DMS153 treated with DMSO at 0.1 percent for 48 hours (cell line): ENCODE measurements at regions not wholly inside any gene's neighbourhood (a gene's known extent, or its start where the extent isn't known, plus 50 kb on each side); places are given as distances from the start of the nearest gene placed in this dataset.
A peak's percentile ranks its signal among the peaks of the same experiment; 100 is the strongest.
"Not testable (repeated sequence)": the region's sequence is repeated elsewhere in the genome, so short reads cannot be mapped to it uniquely, and the experiment has no call there.

ENCODE experiments used
- DNase-seq: peaks from one replicate; lab custom pipeline; 2025; ENCODE audit not compliant: unreplicated experiment; lab: John Stamatoyannopoulos, UW

DNA sequence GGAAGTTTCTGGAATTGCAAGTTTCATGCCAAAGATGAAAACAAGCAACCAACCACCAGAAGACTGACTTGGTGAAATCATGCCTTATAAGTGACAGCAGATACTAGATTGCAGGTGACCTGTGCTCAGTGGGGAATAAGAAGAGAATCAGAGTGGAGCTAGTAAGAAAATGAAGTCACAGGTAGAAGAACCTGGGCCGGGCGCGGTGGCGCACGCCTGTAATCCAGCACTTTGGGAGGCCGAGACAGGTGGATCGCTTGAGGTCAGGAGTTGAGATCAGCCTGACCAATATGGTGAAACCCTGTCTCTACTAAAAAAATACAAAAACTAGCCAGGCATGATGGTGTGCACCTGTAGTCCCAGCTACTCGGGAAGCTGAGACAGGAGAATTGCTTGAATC is 251.7 kb upstream of the PODXL start:
- not testable (repeated sequence) for DNase-seq

DNA sequence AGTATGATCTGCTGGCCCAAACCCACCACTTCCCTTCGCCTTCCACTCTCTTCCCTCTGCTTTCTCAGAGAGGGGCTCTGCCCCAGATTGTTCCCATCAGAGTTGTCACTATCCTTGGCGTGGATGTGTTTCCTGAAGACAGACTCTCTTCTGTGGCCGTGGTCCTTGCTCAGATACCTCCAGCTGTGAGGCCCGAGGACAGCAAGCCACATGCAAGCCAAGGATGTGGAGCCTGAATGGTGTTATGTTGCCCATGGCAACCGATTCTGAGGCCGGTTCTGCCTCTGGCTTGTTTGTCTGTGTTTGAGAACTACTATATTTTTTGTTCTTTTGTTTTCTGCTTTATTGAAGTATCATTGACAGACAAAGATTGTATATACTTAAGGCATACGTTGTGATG is 247.4 kb upstream of the PODXL start:
- no peak for DNase-seq

DNA sequence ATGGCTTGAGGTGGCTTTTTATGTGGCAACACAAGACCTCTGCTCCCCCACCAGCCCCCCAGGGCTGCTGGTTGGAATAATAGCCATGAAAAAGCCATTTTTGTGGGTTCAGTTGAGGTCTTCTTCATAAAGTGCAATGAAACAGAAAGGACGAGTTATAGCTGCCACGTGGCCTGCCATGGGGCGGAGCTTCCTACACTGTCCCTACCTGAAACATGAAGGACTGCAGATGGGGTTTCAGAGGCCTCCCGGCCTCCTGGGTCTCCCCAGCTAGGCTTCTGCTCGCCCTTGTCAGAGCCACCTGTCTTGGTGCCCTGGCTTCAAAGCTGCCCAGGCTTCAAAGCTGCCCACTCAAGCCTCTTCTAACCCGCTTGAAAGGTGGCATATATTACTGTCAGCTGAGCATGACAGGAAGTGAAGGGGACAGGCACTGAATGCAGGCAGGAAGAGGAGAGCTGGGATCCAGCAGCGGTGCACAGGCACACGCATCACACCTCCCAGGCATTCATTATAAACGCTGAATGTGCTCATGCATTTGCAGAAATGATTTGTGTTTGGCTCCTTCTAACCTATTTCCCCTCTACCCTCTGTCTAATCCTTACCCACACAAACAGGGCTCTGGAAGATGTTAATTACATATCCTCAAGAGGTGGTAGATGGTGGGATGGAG is 245.9 kb upstream of the PODXL start:
- no peak for DNase-seq

DNA sequence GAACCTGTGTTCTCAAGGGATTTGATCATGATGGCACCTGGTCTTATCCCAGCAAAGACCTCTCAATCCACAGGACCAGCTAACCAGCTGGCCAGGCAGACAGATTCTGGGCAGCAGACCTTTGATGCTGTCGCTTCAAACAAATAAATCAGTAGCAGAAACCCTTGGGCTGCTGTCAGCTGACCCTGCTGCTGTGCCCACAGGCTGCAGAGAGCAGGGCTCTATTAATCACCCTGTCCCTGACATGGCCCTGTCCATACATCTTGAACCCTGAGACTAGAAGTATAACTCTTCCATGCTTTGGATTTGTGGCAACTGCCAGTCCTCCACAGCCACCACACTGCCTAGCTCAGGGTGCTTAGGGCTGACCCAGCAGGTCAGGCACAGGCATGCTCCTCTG is 244.1 kb upstream of the PODXL start:
- no peak for DNase-seq

DNA sequence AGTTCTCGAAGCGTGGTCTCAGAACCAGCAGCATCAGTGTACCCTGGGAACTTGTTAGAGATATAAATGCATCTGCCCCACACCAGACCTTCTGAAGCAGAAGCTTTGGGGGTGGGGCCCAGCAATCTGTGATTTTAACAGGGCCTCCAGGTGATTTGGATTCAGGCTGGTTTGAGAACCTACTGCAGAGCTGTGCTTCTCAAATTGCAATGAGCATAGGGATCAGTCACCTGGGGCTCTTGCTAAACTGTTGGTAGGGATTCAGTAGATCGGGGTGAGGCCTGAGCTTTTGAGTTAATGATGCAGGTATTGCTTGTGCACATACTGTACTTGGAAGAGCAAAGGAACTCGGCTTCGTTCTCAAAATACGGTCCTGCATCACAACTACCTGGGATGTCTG is 243.6 kb upstream of the PODXL start:
- no peak for DNase-seq

DNA sequence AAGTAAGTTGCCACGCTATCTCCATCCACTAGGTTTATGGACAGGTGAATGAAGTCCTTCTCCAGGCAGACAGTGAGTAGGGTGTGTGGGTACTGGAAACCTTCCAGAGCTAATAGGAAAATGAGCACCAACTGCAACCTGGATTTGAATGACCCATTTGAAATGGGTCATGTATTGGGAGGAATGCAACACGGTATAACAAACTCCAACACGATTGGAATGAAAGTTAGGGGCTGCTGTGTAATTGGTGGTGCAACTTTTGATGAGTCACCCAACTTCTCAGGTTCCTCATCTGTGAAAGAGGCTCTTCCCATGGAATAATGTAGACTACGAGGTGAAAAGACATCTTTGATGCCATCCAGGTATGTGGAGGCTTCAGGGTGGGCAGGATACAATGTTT is 241.4 kb upstream of the PODXL start:
- DNase-seq, result no peak

DNA sequence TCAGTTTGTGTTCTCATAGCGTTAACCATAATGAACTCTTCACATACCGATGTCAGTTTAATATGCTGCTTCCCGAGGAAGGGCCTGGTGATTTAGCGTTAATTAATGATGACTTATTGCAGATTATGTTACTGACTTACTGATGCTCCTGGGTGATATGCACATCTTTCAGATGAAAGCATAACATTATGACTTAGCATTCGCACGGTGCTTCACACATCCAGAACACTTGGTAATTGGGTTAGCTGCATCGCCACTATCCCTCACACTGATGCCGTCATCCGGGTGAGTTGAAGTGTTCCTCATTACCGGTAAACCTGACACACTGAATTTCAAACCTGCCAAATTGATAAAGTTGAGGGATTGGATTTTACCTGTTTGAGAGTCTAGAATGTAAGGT is 239.0 kb upstream of the PODXL start:
- DNase-seq, result no peak

DNA sequence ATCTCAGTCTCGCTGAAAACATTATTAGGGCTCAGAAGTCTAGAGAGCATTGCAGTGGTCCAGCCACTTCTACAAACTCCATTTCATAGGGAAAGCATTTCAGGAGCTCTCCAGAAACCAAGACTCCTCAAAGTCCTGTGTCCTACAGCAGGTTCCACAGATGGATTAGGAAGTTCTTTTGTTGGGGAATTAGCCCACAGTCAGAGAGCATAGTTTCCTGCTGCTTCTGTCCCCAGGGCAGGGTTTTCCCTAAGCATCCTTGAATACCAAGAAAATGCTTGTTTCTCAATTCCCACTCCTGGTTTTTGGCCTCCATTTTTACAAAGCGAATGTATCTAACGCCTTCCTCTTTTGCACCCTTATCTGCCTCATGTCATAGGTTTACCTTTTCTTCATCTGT is 235.9 kb upstream of the PODXL start:
- no peak for DNase-seq

DNA sequence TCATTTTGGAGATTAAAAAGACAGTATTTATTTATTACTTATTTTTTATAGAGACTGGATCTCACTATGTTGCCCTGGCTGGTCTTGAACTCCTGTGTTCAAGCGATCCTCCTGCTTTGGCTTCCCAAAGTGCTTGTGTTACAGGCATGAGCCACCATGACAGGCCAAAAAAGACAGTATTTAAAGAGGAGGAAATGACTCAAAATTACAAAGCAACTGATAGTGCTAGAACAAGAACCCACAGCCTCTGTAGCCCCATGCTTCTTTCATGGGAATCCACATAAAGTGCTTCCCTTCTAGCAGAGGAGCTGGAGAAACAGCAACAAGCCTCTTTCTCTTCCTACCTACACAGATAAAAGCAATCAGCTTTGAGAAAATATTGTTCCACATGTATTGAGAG is 230.7 kb upstream of the PODXL start:
- no peak for DNase-seq

DNA sequence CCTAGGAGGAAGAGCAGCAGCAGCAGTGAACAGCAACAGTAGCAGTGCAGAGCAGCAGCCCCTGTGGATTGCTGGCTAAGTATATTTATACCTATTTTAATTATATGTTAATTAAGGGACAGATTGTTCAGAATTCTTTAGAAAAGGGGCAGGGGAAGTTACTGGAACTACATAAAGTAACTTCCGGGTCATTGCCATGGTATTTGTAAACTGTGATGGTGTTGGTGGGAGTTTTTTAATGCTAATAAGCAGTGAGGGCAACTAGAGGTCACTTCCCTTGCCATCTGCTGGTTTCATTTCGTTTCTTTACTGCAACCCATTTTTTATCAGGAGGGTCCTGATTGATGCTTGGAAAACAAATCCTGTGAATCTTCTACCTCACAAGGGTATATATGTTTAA is 229.8 kb upstream of the PODXL start:
- no peak for DNase-seq

DNA sequence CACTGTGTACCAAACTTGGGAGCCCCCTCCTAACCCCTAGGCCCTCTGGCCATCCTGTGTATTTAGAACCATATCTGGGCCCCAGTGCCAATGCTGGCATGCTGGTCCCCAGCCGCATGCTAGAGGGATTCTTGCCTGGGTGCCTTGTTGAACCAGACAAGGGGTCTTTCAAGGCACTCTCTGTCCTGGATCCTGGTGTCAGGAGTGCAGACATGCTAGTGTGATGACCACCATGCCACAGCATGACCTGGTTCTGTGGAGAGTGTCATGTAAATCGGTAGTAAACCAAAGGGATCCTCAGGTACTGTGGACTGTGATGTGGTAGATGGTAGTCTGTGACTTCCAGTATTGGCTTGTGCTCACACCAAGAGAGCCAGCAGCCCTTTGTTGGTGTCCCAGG is 222.2 kb upstream of the PODXL start:
- DNase-seq, result no peak

DNA sequence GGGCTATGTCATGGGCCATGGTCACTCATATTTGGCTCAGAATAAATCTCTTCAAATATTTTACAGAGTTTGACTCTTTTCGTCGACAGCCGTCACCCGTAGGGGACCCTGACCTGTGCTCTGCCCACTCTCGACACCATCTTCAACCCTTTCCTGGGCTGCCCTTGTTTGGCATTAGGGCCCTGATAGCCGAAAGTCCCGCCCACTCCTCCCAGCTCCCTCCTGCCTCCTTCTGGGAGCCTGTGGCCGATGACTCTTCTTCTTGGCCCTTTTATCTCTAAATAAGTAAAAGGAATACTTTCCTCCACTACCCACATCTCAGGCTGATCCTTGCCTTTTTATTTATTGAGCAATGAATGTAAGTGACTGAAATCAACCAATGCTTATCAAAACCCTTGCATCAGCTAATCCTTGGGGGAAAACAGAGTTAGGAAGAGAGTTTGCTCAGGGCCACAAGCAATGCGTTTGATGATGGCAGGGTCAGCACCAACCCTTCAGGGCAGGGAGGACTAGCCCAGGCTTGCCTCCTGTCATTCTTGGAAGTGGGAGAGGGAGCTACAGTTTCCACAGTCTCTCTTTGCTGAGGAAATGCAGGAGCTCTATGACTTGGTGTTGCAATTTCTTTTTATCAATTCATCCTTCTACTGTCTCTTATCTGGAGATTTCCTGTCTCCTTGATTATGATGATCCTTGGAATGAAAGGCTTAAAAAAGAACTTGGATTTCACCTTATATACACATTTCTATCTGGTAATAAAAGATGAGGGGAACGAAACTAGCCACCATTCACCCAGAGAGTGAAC is 218.2 kb upstream of the PODXL start:
- DNase-seq, result no peak

DNA sequence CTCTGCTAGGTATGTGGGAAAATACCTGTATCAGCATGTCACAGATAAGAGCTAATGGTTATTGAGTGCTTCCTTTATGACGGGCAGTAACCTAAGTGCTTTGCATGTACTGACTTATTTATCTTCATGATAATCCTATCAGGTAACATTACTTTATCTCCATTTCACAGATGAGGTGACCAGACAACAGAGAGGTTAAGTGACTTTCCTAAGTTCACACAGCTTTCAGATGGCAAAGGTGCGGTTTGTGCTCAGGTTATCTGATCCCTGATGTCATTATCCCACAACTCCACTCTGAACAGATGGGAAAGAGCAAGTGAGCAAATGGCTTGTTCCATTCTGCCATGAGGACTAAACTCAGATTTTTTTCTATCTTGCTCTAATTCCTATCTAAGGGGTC is 217.0 kb upstream of the PODXL start:
- no peak for DNase-seq

DNA sequence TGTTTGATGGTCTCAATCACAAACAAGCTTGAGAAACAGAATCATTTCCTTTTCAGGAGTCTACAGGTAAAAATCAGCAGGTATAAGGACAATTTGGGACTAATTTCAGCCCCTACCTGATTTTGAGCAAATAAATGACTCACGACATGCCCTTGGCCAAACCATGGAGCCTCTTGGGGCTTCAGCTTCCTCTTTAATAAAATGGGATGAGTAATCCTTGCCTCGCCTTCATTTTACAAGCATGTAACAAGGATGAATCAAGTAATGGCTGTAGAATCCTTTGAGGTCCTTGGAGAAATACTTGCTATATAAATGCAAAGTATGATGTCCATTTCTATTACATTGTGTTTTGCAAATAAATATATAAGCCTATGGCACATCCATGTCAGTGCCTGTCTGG is 212.8 kb upstream of the PODXL start:
- DNase-seq, result no peak

DNA sequence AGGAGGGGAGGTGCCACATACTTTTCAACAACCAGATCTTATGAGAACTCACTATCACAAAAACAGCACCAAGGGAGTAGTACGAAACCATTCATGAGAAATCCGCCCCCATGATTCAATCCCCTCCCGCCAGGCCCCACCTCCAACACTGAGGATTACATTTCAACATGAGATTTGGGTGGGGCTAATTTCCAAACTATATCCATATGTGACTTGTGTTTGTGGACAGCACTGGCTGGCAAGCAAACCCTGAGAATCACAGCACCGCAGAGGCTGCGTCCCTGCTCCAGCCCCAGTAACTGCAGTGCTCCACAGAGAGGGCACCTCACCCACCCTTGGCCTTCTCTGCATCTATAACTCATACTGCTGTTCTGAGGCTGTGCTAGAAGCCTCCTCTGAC is 211.2 kb upstream of the PODXL start:
- DNase-seq, result no peak

DNA sequence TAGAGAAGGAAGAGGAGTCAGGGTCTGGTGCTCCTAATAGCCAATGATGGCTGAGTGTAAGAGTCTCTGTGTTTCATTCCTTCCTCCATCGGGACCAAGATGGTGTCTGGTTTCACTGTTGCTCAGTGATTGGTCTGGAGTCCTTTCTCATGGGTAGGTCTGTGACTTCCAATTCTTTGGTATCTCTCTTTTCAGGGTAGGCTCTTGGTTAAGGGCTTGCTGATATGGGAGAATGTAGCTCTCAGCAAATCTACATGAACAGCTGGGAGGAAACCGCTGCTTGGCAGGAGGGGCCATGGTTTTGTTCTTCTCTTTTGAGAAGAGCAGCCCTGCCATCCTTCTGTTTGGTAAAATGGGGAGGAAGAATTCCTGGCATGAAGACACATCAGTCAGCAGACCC is 209.1 kb upstream of the PODXL start:
- no peak for DNase-seq

DNA sequence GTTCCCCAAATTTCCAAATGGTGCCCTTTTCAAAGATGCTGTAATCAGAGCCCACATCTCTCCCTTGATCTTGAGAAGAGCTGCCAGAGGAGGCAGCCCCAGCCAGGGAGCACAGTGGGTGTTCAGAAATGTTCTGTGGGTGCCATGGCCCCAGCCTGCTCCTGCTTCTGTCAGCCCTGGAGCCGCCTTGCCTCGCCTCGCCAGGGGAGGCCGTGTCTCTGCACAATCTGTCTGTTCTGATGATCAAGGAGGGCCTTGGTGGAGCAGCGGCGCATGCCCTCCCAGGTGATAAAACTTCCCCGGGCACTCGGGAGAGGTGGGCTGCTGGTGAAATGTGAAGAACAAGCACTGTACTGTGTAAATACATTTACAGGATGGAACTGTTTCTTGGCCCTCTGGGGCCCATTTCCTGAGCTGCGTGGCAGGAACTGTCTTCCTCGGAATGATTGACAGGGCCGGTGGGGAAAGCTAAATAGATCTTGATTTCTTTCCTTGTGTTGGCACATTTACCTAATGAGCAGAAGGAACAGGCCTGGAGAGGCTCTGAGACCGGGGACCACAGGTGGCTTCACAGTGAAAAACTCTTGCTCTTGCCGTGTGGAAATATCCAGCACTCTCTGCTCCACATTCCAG is 207.8 kb upstream of the PODXL start:
- DNase-seq, result no peak

DNA sequence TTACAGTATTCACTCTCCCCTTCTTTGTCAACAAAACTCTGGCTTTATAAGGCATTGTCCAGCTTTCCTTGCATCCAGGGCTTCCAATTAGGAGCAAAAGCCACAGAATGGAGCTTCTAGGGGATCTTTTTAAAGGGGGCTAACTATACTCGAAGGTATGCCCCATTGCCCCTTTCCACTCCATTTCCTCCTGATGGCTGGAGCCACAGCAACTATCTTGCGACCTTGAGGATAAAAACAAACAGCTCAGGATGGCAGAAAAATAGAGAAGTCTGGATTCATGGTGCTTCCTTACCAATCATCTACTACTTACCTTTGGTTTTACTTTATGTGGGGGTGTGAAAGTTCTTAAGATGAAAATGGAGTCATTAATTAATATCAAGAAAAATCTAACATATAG is 206.3 kb upstream of the PODXL start:
- DNase-seq, result no peak

DNA sequence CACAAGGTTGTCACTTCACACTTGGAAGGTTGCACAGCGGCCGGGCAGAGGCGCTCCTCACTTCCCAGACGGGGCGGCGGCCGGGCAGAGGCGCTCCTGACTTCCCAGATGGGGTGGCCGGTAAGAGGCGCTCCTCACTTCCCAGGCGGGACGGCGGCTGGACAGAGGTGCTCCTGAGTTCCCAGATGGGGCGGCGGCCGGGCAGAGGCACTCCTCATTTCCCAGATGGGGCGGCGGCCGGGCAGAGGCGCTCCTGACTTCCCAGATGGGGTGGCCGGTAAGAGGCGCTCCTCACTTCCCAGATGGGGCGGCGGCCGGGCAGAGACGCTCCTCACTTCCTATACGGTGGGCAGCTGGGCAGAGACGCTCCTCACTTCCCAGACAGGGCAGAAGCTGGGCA is 199.4 kb upstream of the PODXL start:
- DNase-seq, result not testable (repeated sequence)

DNA sequence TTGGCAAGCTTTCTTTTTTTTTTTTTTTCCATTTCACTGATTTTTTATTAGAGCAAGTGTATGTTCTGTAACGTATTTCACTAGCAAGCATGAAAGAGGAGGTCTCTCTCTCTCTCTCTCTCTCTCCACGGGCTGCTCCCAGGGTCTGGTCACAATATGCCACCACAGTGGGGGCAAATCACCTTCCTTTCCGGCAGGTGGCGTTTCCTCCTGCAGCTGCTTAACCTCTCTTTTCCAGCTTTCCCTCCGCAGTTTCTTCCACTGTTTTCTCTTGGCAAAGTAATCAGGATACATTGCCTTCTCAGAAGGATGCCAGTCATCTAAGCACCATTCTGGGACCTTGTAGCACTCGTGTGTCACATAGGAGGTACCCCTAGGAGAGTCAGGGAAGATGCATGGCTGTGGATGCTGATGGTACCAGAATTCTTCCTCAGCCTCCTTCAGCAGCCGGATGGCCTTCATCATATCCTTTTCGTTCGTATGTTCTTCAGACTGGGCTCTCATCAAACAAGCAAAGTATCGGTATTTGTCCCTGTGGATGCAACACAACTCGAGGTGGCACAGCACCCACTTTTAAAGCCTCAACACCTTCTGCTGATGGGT is 197.3 kb upstream of the PODXL start:
- DNase-seq, result no peak

DNA sequence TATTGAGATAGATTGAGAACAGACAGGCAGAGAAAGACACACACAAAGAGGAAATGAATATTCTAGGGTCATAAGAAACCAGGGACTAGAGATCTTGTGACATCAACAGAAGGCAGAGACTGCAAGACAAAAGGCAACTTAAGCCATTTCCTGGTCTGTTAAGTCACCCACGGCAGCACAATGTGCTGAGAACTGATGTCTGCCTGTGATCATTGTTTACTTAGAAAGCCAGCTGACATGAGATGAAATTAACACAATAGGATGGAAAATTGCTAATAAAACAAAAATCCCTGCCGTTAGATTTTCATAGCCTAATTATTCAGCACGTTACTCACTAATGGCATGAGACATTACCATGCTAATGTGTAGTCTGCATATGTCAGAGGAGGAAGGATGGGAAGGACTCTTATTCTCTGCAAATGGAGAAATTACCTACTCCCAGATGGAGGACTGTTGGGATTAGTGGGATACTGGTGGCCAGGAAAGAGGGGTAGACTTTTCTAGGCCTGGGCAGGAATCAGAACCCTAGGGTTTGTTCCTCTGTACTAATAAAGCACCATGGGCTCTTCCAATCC is 191.3 kb upstream of the PODXL start:
- DNase-seq, result peak; percentile 19
